SK-N-SH (cell line): ENCODE measurements at regions not wholly inside any gene's neighbourhood (a gene's known extent, or its start where the extent isn't known, plus 50 kb on each side); places are given as distances from the start of the nearest gene placed in this dataset.

Experiments used
- ELF1 ChIP-seq: IDR thresholded peaks from 2 replicates; pipeline ENCODE4 v1.4.0; 2012
- EP300 ChIP-seq, 2 experiments: IDR thresholded peaks; 2 replicates each; pipeline versions ENCODE4 v1.4.0 to v1.6.1; 2012; ENCODE audit warnings: borderline replicate concordance in 1 of 2, low read depth in 1 of 2, low read length in 1 of 2
- POLR2AphosphoS5 ChIP-seq: IDR thresholded peaks from 2 replicates; pipeline ENCODE4 v1.6.1; 2012; ENCODE audit warnings: low read depth, low read length
- RFX5 ChIP-seq: IDR thresholded peaks from 2 replicates; pipeline ENCODE4 v1.6.1; 2012; ENCODE audit warnings: mild to moderate bottlenecking, improper control_type of control experiment, low read length
- TF ChIP-seq, protein P1 (sequence below): fragments of 200-600 bp; sonication (generic); IDR thresholded peaks from 2 replicates; pipeline ENCODE4 v1.6.1; 2017; ENCODE audit warnings: antibody characterized with exemption, mild to moderate bottlenecking, moderate library complexity

DNA sequence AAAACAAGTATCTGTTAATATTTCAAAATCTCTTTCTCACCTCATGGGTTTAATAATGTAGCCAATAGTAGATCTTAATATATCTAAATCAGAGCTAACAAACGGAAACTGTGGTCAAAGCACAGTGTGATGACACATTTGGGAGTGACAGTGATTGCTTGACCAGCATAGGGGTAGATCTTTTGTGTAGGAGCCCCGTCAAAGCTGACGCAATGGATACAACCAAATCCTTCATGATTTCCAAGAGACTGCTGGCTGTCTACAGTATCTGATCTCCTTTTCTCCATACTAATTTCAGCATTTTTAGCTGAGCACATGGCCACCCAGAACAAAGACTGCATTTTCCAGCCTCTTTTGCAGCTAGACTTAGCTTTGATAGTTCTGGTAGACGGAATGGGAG, 299.3 kb upstream of the ECI2 start:
- TF ChIP-seq EP300 (IDR thresholded peaks at IDR 0.05; ENCODE audit: borderline replicate concordance in 1 of 2, low read depth in 1 of 2, low read length in 1 of 2) (no peak), POLR2AphosphoS5 (no peak), ELF1 (no peak), RFX5 (no peak)
- TF ChIP-seq, protein P1, sequence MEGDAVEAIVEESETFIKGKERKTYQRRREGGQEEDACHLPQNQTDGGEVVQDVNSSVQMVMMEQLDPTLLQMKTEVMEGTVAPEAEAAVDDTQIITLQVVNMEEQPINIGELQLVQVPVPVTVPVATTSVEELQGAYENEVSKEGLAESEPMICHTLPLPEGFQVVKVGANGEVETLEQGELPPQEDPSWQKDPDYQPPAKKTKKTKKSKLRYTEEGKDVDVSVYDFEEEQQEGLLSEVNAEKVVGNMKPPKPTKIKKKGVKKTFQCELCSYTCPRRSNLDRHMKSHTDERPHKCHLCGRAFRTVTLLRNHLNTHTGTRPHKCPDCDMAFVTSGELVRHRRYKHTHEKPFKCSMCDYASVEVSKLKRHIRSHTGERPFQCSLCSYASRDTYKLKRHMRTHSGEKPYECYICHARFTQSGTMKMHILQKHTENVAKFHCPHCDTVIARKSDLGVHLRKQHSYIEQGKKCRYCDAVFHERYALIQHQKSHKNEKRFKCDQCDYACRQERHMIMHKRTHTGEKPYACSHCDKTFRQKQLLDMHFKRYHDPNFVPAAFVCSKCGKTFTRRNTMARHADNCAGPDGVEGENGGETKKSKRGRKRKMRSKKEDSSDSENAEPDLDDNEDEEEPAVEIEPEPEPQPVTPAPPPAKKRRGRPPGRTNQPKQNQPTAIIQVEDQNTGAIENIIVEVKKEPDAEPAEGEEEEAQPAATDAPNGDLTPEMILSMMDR: no peak
